ENCODE measurements at regions not wholly inside any gene's neighbourhood (a gene's known extent, or its start where the extent isn't known, plus 50 kb on each side); places are given as distances from the start of the nearest gene placed in this dataset.

GRCh38 chr4:59127006-59127405, 2016.8 kb upstream of the IGFBP7 start:
- Mint-ChIP-seq H3K4me1 (no peaks in the 10 kb centered on the region), H3K4me3 (no peak overlapping the region), H3K27me3 (no peaks in the 10 kb centered on the region), H3K9me3 (peaks cover 14% of the 10 kb centered on the region), H3K36me3 (ENCODE audit: low read depth) (no peaks in the 10 kb centered on the region), H3K27ac (no peak overlapping the region)
- no peak for ATAC-seq
- DNase-seq: no peak

- Mint-ChIP-seq H3K4me1 (no peaks in the 10 kb centered on the region), H3K4me3 (no peak overlapping the region), H3K9me3 (peaks cover 14% of the 10 kb centered on the region), H3K27me3 (no peaks in the 10 kb centered on the region), H3K36me3 (ENCODE audit: low read depth) (no peaks in the 10 kb centered on the region), H3K27ac (no peak overlapping the region)
- DNase-seq: no peak
- ATAC-seq: no peak
These were observed 2017.6 kb upstream of the IGFBP7 start for GRCh38 chr4:59127743-59128142.

GRCh38 chr4:59135248-59135985, 2025.2 kb upstream of the IGFBP7 start:
- H3K27me3 Mint-ChIP-seq: no peaks in the 10 kb centered on the region
- DNase-seq (no peak), ATAC-seq (no peak)
- no peak overlapping the region for H3K27ac Mint-ChIP-seq
- peaks cover 8% of the 10 kb centered on the region for H3K9me3 Mint-ChIP-seq
- no peak overlapping the region for H3K4me3 Mint-ChIP-seq
- H3K36me3 Mint-ChIP-seq (ENCODE audit: low read depth): no peaks in the 10 kb centered on the region
- H3K4me1 Mint-ChIP-seq: no peaks in the 10 kb centered on the region

GRCh38 chr4:59161249-59161648, 2038.9 kb upstream of the ADGRL3 start:
- Mint-ChIP-seq H3K4me1 (no peaks in the 10 kb centered on the region), H3K27me3 (no peaks in the 10 kb centered on the region), H3K4me3 (no peak overlapping the region), H3K27ac (no peak overlapping the region), H3K36me3 (ENCODE audit: low read depth) (no peaks in the 10 kb centered on the region), H3K9me3 (peaks cover 18% of the 10 kb centered on the region)
- ATAC-seq: no peak
- DNase-seq: no peak

GRCh38 chr4:59175617-59176016, 2024.5 kb upstream of the ADGRL3 start:
- Mint-ChIP-seq H3K4me3 (no peak overlapping the region), H3K27ac (no peak overlapping the region), H3K4me1 (no peaks in the 10 kb centered on the region), H3K27me3 (no peaks in the 10 kb centered on the region), H3K9me3 (peaks cover 6% of the 10 kb centered on the region), H3K36me3 (ENCODE audit: low read depth) (no peaks in the 10 kb centered on the region)
- DNase-seq: no peak
- no peak for ATAC-seq

GRCh38 chr4:59179372-59179771, 2020.8 kb upstream of the ADGRL3 start:
- H3K27me3 Mint-ChIP-seq: no peaks in the 10 kb centered on the region
- H3K4me1 Mint-ChIP-seq: no peaks in the 10 kb centered on the region
- DNase-seq (no peak), ATAC-seq (no peak)
- no peak overlapping the region for H3K27ac Mint-ChIP-seq
- no peaks in the 10 kb centered on the region for H3K36me3 Mint-ChIP-seq (ENCODE audit: low read depth)
- H3K4me3 Mint-ChIP-seq: no peak overlapping the region
- peaks cover 12% of the 10 kb centered on the region for H3K9me3 Mint-ChIP-seq

GRCh38 chr4:59180161-59180560, 2020.0 kb upstream of the ADGRL3 start:
- Mint-ChIP-seq H3K36me3 (ENCODE audit: low read depth) (no peaks in the 10 kb centered on the region), H3K9me3 (peaks cover 12% of the 10 kb centered on the region), H3K27ac (no peak overlapping the region), H3K27me3 (no peaks in the 10 kb centered on the region), H3K4me1 (no peaks in the 10 kb centered on the region), H3K4me3 (no peak overlapping the region)
- DNase-seq (no peak), ATAC-seq (no peak)

GRCh38 chr4:59180969-59181368, 2019.2 kb upstream of the ADGRL3 start:
- H3K4me1 Mint-ChIP-seq: no peaks in the 10 kb centered on the region
- H3K36me3 Mint-ChIP-seq (ENCODE audit: low read depth): no peaks in the 10 kb centered on the region
- H3K27me3 Mint-ChIP-seq: no peaks in the 10 kb centered on the region
- no peak overlapping the region for H3K27ac Mint-ChIP-seq
- DNase-seq: no peak
- H3K9me3 Mint-ChIP-seq: peaks cover 12% of the 10 kb centered on the region
- H3K4me3 Mint-ChIP-seq: no peak overlapping the region
- ATAC-seq: no peak

GRCh38 chr4:59195839-59196238, 2004.3 kb upstream of the ADGRL3 start:
- ATAC-seq: no peak
- no peaks in the 10 kb centered on the region for H3K27me3 Mint-ChIP-seq
- H3K27ac Mint-ChIP-seq: no peak overlapping the region
- no peak for DNase-seq
- H3K4me1 Mint-ChIP-seq: no peaks in the 10 kb centered on the region
- H3K4me3 Mint-ChIP-seq: no peak overlapping the region
- H3K9me3 Mint-ChIP-seq: peaks cover 27% of the 10 kb centered on the region
- no peaks in the 10 kb centered on the region for H3K36me3 Mint-ChIP-seq (ENCODE audit: low read depth)

- no peak overlapping the region for H3K27ac Mint-ChIP-seq
- H3K4me1 Mint-ChIP-seq: no peaks in the 10 kb centered on the region
- no peaks in the 10 kb centered on the region for H3K27me3 Mint-ChIP-seq
- H3K4me3 Mint-ChIP-seq: no peak overlapping the region
- no peak for ATAC-seq
- peaks cover 16% of the 10 kb centered on the region for H3K9me3 Mint-ChIP-seq
- no peak for DNase-seq
- no peaks in the 10 kb centered on the region for H3K36me3 Mint-ChIP-seq (ENCODE audit: low read depth)
These were observed 1999.1 kb upstream of the ADGRL3 start for GRCh38 chr4:59200992-59201391.

- no peaks in the 10 kb centered on the region for H3K27me3 Mint-ChIP-seq
- no peak overlapping the region for H3K4me3 Mint-ChIP-seq
- no peaks in the 10 kb centered on the region for H3K4me1 Mint-ChIP-seq
- DNase-seq (no peak), ATAC-seq (no peak)
- no peaks in the 10 kb centered on the region for H3K36me3 Mint-ChIP-seq (ENCODE audit: low read depth)
- peaks cover 13% of the 10 kb centered on the region for H3K9me3 Mint-ChIP-seq
- H3K27ac Mint-ChIP-seq: no peak overlapping the region
These were observed 1982.1 kb upstream of the ADGRL3 start for GRCh38 chr4:59217910-59218631.

GRCh38 chr4:59222221-59222620, 1977.9 kb upstream of the ADGRL3 start:
- H3K27me3 Mint-ChIP-seq: no peaks in the 10 kb centered on the region
- ATAC-seq: no peak
- no peaks in the 10 kb centered on the region for H3K4me1 Mint-ChIP-seq
- DNase-seq: no peak
- no peak overlapping the region for H3K4me3 Mint-ChIP-seq
- H3K9me3 Mint-ChIP-seq: peaks cover 9% of the 10 kb centered on the region
- no peaks in the 10 kb centered on the region for H3K36me3 Mint-ChIP-seq (ENCODE audit: low read depth)
- no peak overlapping the region for H3K27ac Mint-ChIP-seq

GRCh38 chr4:59223292-59223941, 1976.7 kb upstream of the ADGRL3 start:
- Mint-ChIP-seq H3K4me1 (no peaks in the 10 kb centered on the region), H3K27me3 (no peaks in the 10 kb centered on the region), H3K27ac (no peak overlapping the region), H3K36me3 (ENCODE audit: low read depth) (no peaks in the 10 kb centered on the region), H3K9me3 (peaks cover 9% of the 10 kb centered on the region), H3K4me3 (no peak overlapping the region)
- ATAC-seq: no peak
- no peak for DNase-seq

- no peak for ATAC-seq
- no peak overlapping the region for H3K4me3 Mint-ChIP-seq
- H3K9me3 Mint-ChIP-seq: peaks cover 30% of the 10 kb centered on the region
- no peaks in the 10 kb centered on the region for H3K4me1 Mint-ChIP-seq
- no peaks in the 10 kb centered on the region for H3K27me3 Mint-ChIP-seq
- no peak for DNase-seq
- H3K36me3 Mint-ChIP-seq (ENCODE audit: low read depth): no peaks in the 10 kb centered on the region
- no peak overlapping the region for H3K27ac Mint-ChIP-seq
These were observed 1961.9 kb upstream of the ADGRL3 start for GRCh38 chr4:59238212-59238611.

GRCh38 chr4:59240011-59240410, 1960.1 kb upstream of the ADGRL3 start:
- no peaks in the 10 kb centered on the region for H3K4me1 Mint-ChIP-seq
- no peaks in the 10 kb centered on the region for H3K36me3 Mint-ChIP-seq (ENCODE audit: low read depth)
- no peaks in the 10 kb centered on the region for H3K27me3 Mint-ChIP-seq
- no peak for ATAC-seq
- no peak overlapping the region for H3K27ac Mint-ChIP-seq
- peaks cover 29% of the 10 kb centered on the region for H3K9me3 Mint-ChIP-seq
- no peak overlapping the region for H3K4me3 Mint-ChIP-seq
- no peak for DNase-seq
